CD8-positive, alpha-beta memory T cell (primary cell): ENCODE measurements at regions not wholly inside any gene's neighbourhood (a gene's known extent, or its start where the extent isn't known, plus 50 kb on each side); places are given as distances from the start of the nearest gene placed in this dataset.
"Not testable (repeated sequence)": the region's sequence is repeated elsewhere in the genome, so short reads cannot be mapped to it uniquely, and the experiment has no call there.

ENCODE experiments used
- CTCF ChIA-PET: fragments of 350-600 bp; sonication (Branson Sonifier 250); formaldehyde crosslinking; loops from one replicate; lab custom pipeline; 2021; ENCODE audit warnings: antibody characterized with exemption; lab: Charles Lee
- POLR2A ChIA-PET: fragments of 350-600 bp; sonication (Branson Sonifier 250); formaldehyde crosslinking; loops from one replicate; lab custom pipeline; 2021; ENCODE audit warnings: antibody characterized with exemption; lab: Charles Lee
- DNase-seq, 5 donors: peaks; one replicate each; pipeline versions ENCODE4 v3.0.0 to v3.0.0-alpha.2; 2020 to 2022; ENCODE audit warnings: mixed read lengths in 1 of 5
- H3K27ac ChIP-seq: one replicate; pipeline ENCODE4 v1.7.0; 2013; ENCODE audit warnings: low read depth, mild to moderate bottlenecking, low read length, moderate library complexity
- H3K27me3 ChIP-seq: 2 replicates; pipeline ENCODE4 v1.7.0; 2013; ENCODE audit warnings: low read length, mild to moderate bottlenecking; ENCODE audit not compliant: insufficient read depth, poor library complexity, severe bottlenecking
- H3K36me3 ChIP-seq: 2 replicates; pipeline ENCODE4 v1.7.0; 2013; ENCODE audit warnings: mild to moderate bottlenecking, low read length, moderate library complexity; ENCODE audit not compliant: insufficient read depth
- H3K4me1 ChIP-seq: 2 replicates; pipeline ENCODE4 v1.7.0; 2013; ENCODE audit warnings: mild to moderate bottlenecking, low read length, moderate library complexity; ENCODE audit not compliant: insufficient read depth
- H3K4me3 ChIP-seq: 2 replicates; pipeline ENCODE4 v1.7.0; 2013; ENCODE audit warnings: mild to moderate bottlenecking, low read length
- H3K9me3 ChIP-seq: 2 replicates; pipeline ENCODE4 v1.7.0; 2013; ENCODE audit warnings: mild to moderate bottlenecking, low read length
- H3K27ac Mint-ChIP-seq, 8 donors: one replicate each; pipeline ENCODE4 v1.8.0; 2020 to 2021; ENCODE audit warnings: mixed read lengths in 8 of 8, mild to moderate bottlenecking in 6 of 8, inconsistent platforms in 3 of 8, moderate library complexity in 3 of 8
- H3K27me3 Mint-ChIP-seq, 2 donors: one replicate each; pipeline ENCODE4 v1.8.0; 2020 to 2021; ENCODE audit warnings: mixed read lengths in 2 of 2, mild to moderate bottlenecking in 1 of 2, moderate library complexity in 1 of 2
- H3K36me3 Mint-ChIP-seq, 3 donors: one replicate each; pipeline ENCODE4 v1.8.0; 2020 to 2021; ENCODE audit warnings: mixed read lengths in 3 of 3, inconsistent platforms in 1 of 3, mild to moderate bottlenecking in 1 of 3
- H3K4me1 Mint-ChIP-seq, 3 donors: one replicate each; pipeline ENCODE4 v1.8.0; 2020 to 2021; ENCODE audit warnings: mixed read lengths in 3 of 3, inconsistent platforms in 1 of 3, mild to moderate bottlenecking in 1 of 3
- H3K4me3 Mint-ChIP-seq, 7 donors: one replicate each; pipeline ENCODE4 v1.8.0; 2020 to 2021; ENCODE audit warnings: mixed read lengths in 7 of 7, mild to moderate bottlenecking in 6 of 7, moderate library complexity in 4 of 7, inconsistent platforms in 2 of 7
- H3K9me3 Mint-ChIP-seq, 5 donors: one replicate each; pipeline ENCODE4 v1.8.0; 2020 to 2022; ENCODE audit warnings: mixed read lengths in 5 of 5, mild to moderate bottlenecking in 3 of 5, moderate library complexity in 2 of 5, inconsistent platforms in 1 of 5

- Mint-ChIP-seq H3K4me3 (no peak overlapping the region), H3K9me3 (peaks cover 0 to 10% (median 0%) of the 10 kb centered on the region in 5 donors), H3K4me1 (no peaks in the 10 kb centered on the region), H3K27me3 (peaks cover 11 to 16% of the 10 kb centered on the region in 2 donors), H3K36me3 (peaks cover 0 to 3% (median 0%) of the 10 kb centered on the region in 3 donors), H3K27ac (no peak overlapping the region)
- H3K27me3 ChIP-seq, result no peaks in the 10 kb centered on the region
- H3K4me3 ChIP-seq, result no peak overlapping the region
- CTCF ChIA-PET, result no interaction called here
- POLR2A ChIA-PET, result no interaction called here
- no peak for DNase-seq
- no peak overlapping the region for H3K27ac ChIP-seq
- H3K36me3 ChIP-seq, result no peaks in the 10 kb centered on the region
- H3K4me1 ChIP-seq, result no peaks in the 10 kb centered on the region
- H3K9me3 ChIP-seq, result no peaks in the 10 kb centered on the region
Measured at GRCh38 chr21:38905752-38906151, 100.0 kb downstream of the ETS2 start.

- Mint-ChIP-seq H3K27ac (no peak overlapping the region), H3K36me3 (peaks cover 0 to 3% (median 0%) of the 10 kb centered on the region in 3 donors)
- POLR2A ChIA-PET, result no interaction called here
Measured at GRCh38 chr21:38905328-38905727, 99.6 kb downstream of the ETS2 start.

GRCh38 chr21:38903690-38904139, 98.0 kb downstream of the ETS2 start:
- CTCF ChIA-PET, result no interaction called here
- peaks cover 0 to 3% (median 0%) of the 10 kb centered on the region in 3 donors for H3K36me3 Mint-ChIP-seq

More at GRCh38 chr21:38905328-38905727, 99.6 kb downstream of the ETS2 start:
- no peak overlapping the region for H3K27ac ChIP-seq
- Mint-ChIP-seq H3K27me3 (peaks cover 11 to 16% of the 10 kb centered on the region in 2 donors), H3K9me3 (peaks cover 0 to 10% (median 0%) of the 10 kb centered on the region in 5 donors), H3K4me1 (no peaks in the 10 kb centered on the region), H3K4me3 (no peak overlapping the region)
- H3K27me3 ChIP-seq, result no peaks in the 10 kb centered on the region
- CTCF ChIA-PET, result no interaction called here
- H3K9me3 ChIP-seq, result no peaks in the 10 kb centered on the region
- H3K4me1 ChIP-seq, result no peaks in the 10 kb centered on the region
- H3K36me3 ChIP-seq, result no peaks in the 10 kb centered on the region
- no peak for DNase-seq
- H3K4me3 ChIP-seq, result no peak overlapping the region

GRCh38 chr21:38902608-38903445, 97.1 kb downstream of the ETS2 start:
- ChIA-PET POLR2A (no interaction called here), CTCF (no interaction called here)
- Mint-ChIP-seq H3K9me3 (peaks cover 0 to 10% (median 0%) of the 10 kb centered on the region in 5 donors), H3K27ac (no peak overlapping the region), H3K27me3 (peaks cover 7 to 11% of the 10 kb centered on the region in 2 donors), H3K4me1 (no peaks in the 10 kb centered on the region), H3K36me3 (peaks cover 0 to 3% (median 0%) of the 10 kb centered on the region in 3 donors), H3K4me3 (no peak overlapping the region)
- H3K27ac ChIP-seq, result no peak overlapping the region
- no peak for DNase-seq
- H3K4me1 ChIP-seq, result no peaks in the 10 kb centered on the region
- no peaks in the 10 kb centered on the region for H3K27me3 ChIP-seq
- no peaks in the 10 kb centered on the region for H3K36me3 ChIP-seq
- H3K9me3 ChIP-seq, result no peaks in the 10 kb centered on the region
- no peak overlapping the region for H3K4me3 ChIP-seq

More at GRCh38 chr21:38903690-38904139, 98.0 kb downstream of the ETS2 start:
- no peak overlapping the region for H3K27ac ChIP-seq
- peaks cover 0 to 10% (median 0%) of the 10 kb centered on the region in 5 donors for H3K9me3 Mint-ChIP-seq
- no peaks in the 10 kb centered on the region for H3K9me3 ChIP-seq
- H3K27me3 ChIP-seq, result no peaks in the 10 kb centered on the region
- no peak overlapping the region for H3K4me3 Mint-ChIP-seq
- H3K27me3 Mint-ChIP-seq, result peaks cover 11 to 12% of the 10 kb centered on the region in 2 donors
- POLR2A ChIA-PET, result no interaction called here
- H3K27ac Mint-ChIP-seq, result no peak overlapping the region
- H3K4me1 ChIP-seq, result no peaks in the 10 kb centered on the region
- no peaks in the 10 kb centered on the region for H3K36me3 ChIP-seq
- no peaks in the 10 kb centered on the region for H3K4me1 Mint-ChIP-seq
- H3K4me3 ChIP-seq, result no peak overlapping the region
- DNase-seq, result no peak

- H3K4me1 Mint-ChIP-seq, result no peaks in the 10 kb centered on the region
- no peak overlapping the region for H3K4me3 Mint-ChIP-seq
- peaks cover 0 to 3% (median 0%) of the 10 kb centered on the region in 3 donors for H3K36me3 Mint-ChIP-seq
- Histone ChIP-seq H3K4me3 (no peak overlapping the region), H3K27ac (no peak overlapping the region), H3K36me3 (no peaks in the 10 kb centered on the region), H3K4me1 (no peaks in the 10 kb centered on the region), H3K9me3 (no peaks in the 10 kb centered on the region), H3K27me3 (no peaks in the 10 kb centered on the region)
- H3K27me3 Mint-ChIP-seq, result peaks cover 6 to 7% of the 10 kb centered on the region in 2 donors
- no peak for DNase-seq
- ChIA-PET POLR2A (no interaction called here), CTCF (no interaction called here)
- H3K27ac Mint-ChIP-seq, result peak overlapping the region in 1 of 8 donors; percentile 21
- peaks cover 0 to 10% (median 0%) of the 10 kb centered on the region in 5 donors for H3K9me3 Mint-ChIP-seq
Measured at GRCh38 chr21:38900499-38900898, 94.8 kb downstream of the ETS2 start.

- H3K4me3 Mint-ChIP-seq, H3K4me1 ChIP-seq, H3K9me3 ChIP-seq, H3K36me3 Mint-ChIP-seq, H3K36me3 ChIP-seq, POLR2A ChIA-PET, DNase-seq, H3K9me3 Mint-ChIP-seq, CTCF ChIA-PET, H3K4me3 ChIP-seq, H3K27ac ChIP-seq, H3K27ac Mint-ChIP-seq, H3K4me1 Mint-ChIP-seq, H3K27me3 ChIP-seq, H3K27me3 Mint-ChIP-seq: not testable (repeated sequence)
Measured at GRCh38 chr21:38899985-38900384, 94.3 kb downstream of the ETS2 start.

- H3K4me1 Mint-ChIP-seq, result no peaks in the 10 kb centered on the region
- ChIA-PET POLR2A (no interaction called here), CTCF (no interaction called here)
- no peak for DNase-seq
- no peaks in the 10 kb centered on the region for H3K36me3 Mint-ChIP-seq
- no peaks in the 10 kb centered on the region for H3K27me3 ChIP-seq
- H3K9me3 Mint-ChIP-seq, result peaks cover 0 to 11% (median 0%) of the 10 kb centered on the region in 5 donors
- H3K9me3 ChIP-seq, result no peaks in the 10 kb centered on the region
- no peaks in the 10 kb centered on the region for H3K36me3 ChIP-seq
- H3K27ac ChIP-seq, result no peak overlapping the region
- H3K4me1 ChIP-seq, result no peaks in the 10 kb centered on the region
- peaks cover 7 to 13% of the 10 kb centered on the region in 2 donors for H3K27me3 Mint-ChIP-seq
- no peak overlapping the region for H3K27ac Mint-ChIP-seq
- H3K4me3 ChIP-seq, result no peak overlapping the region
- H3K4me3 Mint-ChIP-seq, result no peak overlapping the region
Measured at GRCh38 chr21:38899277-38899947, 93.7 kb downstream of the ETS2 start.

- Mint-ChIP-seq H3K4me3 (no peak overlapping the region), H3K27me3 (peaks cover 7 to 14% of the 10 kb centered on the region in 2 donors), H3K9me3 (peaks cover 0 to 11% (median 0%) of the 10 kb centered on the region in 5 donors), H3K27ac (no peak overlapping the region), H3K36me3 (no peaks in the 10 kb centered on the region), H3K4me1 (no peaks in the 10 kb centered on the region)
- ChIA-PET CTCF (no interaction called here), POLR2A (no interaction called here)
- H3K4me3 ChIP-seq, result no peak overlapping the region
- no peaks in the 10 kb centered on the region for H3K9me3 ChIP-seq
- H3K27ac ChIP-seq, result no peak overlapping the region
- H3K27me3 ChIP-seq, result no peaks in the 10 kb centered on the region
- no peaks in the 10 kb centered on the region for H3K4me1 ChIP-seq
- DNase-seq, result no peak
- no peaks in the 10 kb centered on the region for H3K36me3 ChIP-seq
Measured at GRCh38 chr21:38898422-38899096, 92.8 kb downstream of the ETS2 start.
